ENCODE measurements at regions not wholly inside any gene's neighbourhood (a gene's known extent, or its start where the extent isn't known, plus 50 kb on each side); places are given as distances from the start of the nearest gene placed in this dataset.

GRCh38 chr4:138428611-138429010, 186.5 kb upstream of the SLC7A11 start:
- no peaks in the 10 kb centered on the region for H3K4me1 Mint-ChIP-seq (ENCODE audit: insufficient read depth, unreplicated experiment)
- POLR2A ChIA-PET = interaction anchor here (0.5 kb wide), 1 partner anchor 83 kb away, joined by 4 read pairs; no protein-coding TSS in a partner anchor

GRCh38 chr4:138426786-138427185, 184.6 kb upstream of the SLC7A11 start:
- no peak for TF ChIP-seq CTCF (IDR thresholded peaks at IDR 0.05; ENCODE audit: unreplicated experiment)
- Mint-ChIP-seq H3K36me3 (ENCODE audit: insufficient read depth, unreplicated experiment) (no peaks in the 10 kb centered on the region), H3K4me1 (ENCODE audit: insufficient read depth, unreplicated experiment) (no peaks in the 10 kb centered on the region), H3K27ac (ENCODE audit: low read depth, unreplicated experiment) (no peak overlapping the region), H3K27me3 (ENCODE audit: insufficient read depth, unreplicated experiment) (no peaks in the 10 kb centered on the region), H3K4me3 (ENCODE audit: unreplicated experiment) (no peak overlapping the region), H3K9me3 (ENCODE audit: unreplicated experiment) (peaks cover 8% of the 10 kb centered on the region)
- BruUV-seq (replicated peaks) = no TSS peak
- DNase-seq (ENCODE audit: unreplicated experiment) = no peak
- CTCF ChIA-PET = no interaction called here
- POLR2A ChIA-PET = no interaction called here
- intact Hi-C loops (cut with micrococcal nuclease) = no loop called here

More at GRCh38 chr4:138428611-138429010, 186.5 kb upstream of the SLC7A11 start:
- Mint-ChIP-seq H3K4me3 (ENCODE audit: unreplicated experiment) (no peak overlapping the region), H3K27ac (ENCODE audit: low read depth, unreplicated experiment) (no peak overlapping the region), H3K27me3 (ENCODE audit: insufficient read depth, unreplicated experiment) (no peaks in the 10 kb centered on the region), H3K36me3 (ENCODE audit: insufficient read depth, unreplicated experiment) (no peaks in the 10 kb centered on the region), H3K9me3 (ENCODE audit: unreplicated experiment) (peaks cover 20% of the 10 kb centered on the region)
- DNase-seq (ENCODE audit: unreplicated experiment) = no peak
- intact Hi-C loops (cut with micrococcal nuclease) = no loop called here
- no peak for TF ChIP-seq CTCF (IDR thresholded peaks at IDR 0.05; ENCODE audit: unreplicated experiment)
- CTCF ChIA-PET = interaction anchor here (0.6 kb wide), 2 partner anchors 18 to 579 kb away, joined by 3 to 5 read pairs; no protein-coding TSS in a partner anchor
- no TSS peak for BruUV-seq (replicated peaks)

- no peak overlapping the region for H3K4me3 Mint-ChIP-seq (ENCODE audit: unreplicated experiment)
- DNase-seq (ENCODE audit: unreplicated experiment) = no peak
- H3K4me1 Mint-ChIP-seq (ENCODE audit: insufficient read depth, unreplicated experiment) = peaks cover 5% of the 10 kb centered on the region
- BruUV-seq (replicated peaks) = no TSS peak
- ChIA-PET POLR2A (interaction anchor here (1.1 kb wide), 1 partner anchor 12 kb away, joined by 3 read pairs; no protein-coding TSS in a partner anchor), CTCF (interaction anchor here (2.2 kb wide), 1 partner anchor 13 kb away, joined by 6 read pairs; no protein-coding TSS in a partner anchor)
- no peaks in the 10 kb centered on the region for H3K27me3 Mint-ChIP-seq (ENCODE audit: insufficient read depth, unreplicated experiment)
- peaks cover 8% of the 10 kb centered on the region for H3K9me3 Mint-ChIP-seq (ENCODE audit: unreplicated experiment)
- intact Hi-C loops (cut with micrococcal nuclease) = no loop called here
- TF ChIP-seq CTCF (IDR thresholded peaks at IDR 0.05; ENCODE audit: unreplicated experiment) = no peak
- no peaks in the 10 kb centered on the region for H3K36me3 Mint-ChIP-seq (ENCODE audit: insufficient read depth, unreplicated experiment)
- H3K27ac Mint-ChIP-seq (ENCODE audit: low read depth, unreplicated experiment) = no peak overlapping the region
Observed at GRCh38 chr4:138420471-138420870, 178.3 kb upstream of the SLC7A11 start.

GRCh38 chr4:138414202-138414601, 172.1 kb upstream of the SLC7A11 start:
- H3K4me3 Mint-ChIP-seq (ENCODE audit: unreplicated experiment) = no peak overlapping the region
- H3K4me1 Mint-ChIP-seq (ENCODE audit: insufficient read depth, unreplicated experiment) = peaks cover 5% of the 10 kb centered on the region
- no peak for TF ChIP-seq CTCF (IDR thresholded peaks at IDR 0.05; ENCODE audit: unreplicated experiment)
- intact Hi-C loops (cut with micrococcal nuclease) = no loop called here
- no peak for DNase-seq (ENCODE audit: unreplicated experiment)
- BruUV-seq (replicated peaks) = no TSS peak
- ChIA-PET POLR2A (interaction anchor here (0.6 kb wide), 1 partner anchor 84 kb away, joined by 3 read pairs; no protein-coding TSS in a partner anchor), CTCF (no interaction called here)
- H3K27ac Mint-ChIP-seq (ENCODE audit: low read depth, unreplicated experiment) = no peak overlapping the region
- H3K27me3 Mint-ChIP-seq (ENCODE audit: insufficient read depth, unreplicated experiment) = no peaks in the 10 kb centered on the region
- no peaks in the 10 kb centered on the region for H3K36me3 Mint-ChIP-seq (ENCODE audit: insufficient read depth, unreplicated experiment)
- H3K9me3 Mint-ChIP-seq (ENCODE audit: unreplicated experiment) = no peaks in the 10 kb centered on the region

Measured in MCF 10A (cell line).